Spleen (tissue), 11 donors: ENCODE measurements at regions not wholly inside any gene's neighbourhood (a gene's known extent, or its start where the extent isn't known, plus 50 kb on each side); places are given as distances from the start of the nearest gene placed in this dataset.

Experiments
- DNase-seq: peaks from one replicate; pipeline ENCODE4 v3.0.0-alpha.2; 2020
- H3K27ac ChIP-seq, 8 donors: fragments of 200-600 bp; sonication (generic) in 7 of 8; 1 replicate in 4 of 8; 2 replicates in 4 of 8; pipeline versions ENCODE4 v1.5.0 to v1.8.0; 2016 to 2021; ENCODE audit warnings: inconsistent platforms in 4 of 8, mild to moderate bottlenecking in 4 of 8, moderate library complexity in 1 of 8
- H3K27me3 ChIP-seq, 7 donors: fragments of 200-600 bp; sonication (generic) in 6 of 7; replicated peaks in 1 of 7; 1 replicate in 4 of 7; 2 replicates in 3 of 7; pipeline versions ENCODE4 v1.5.0 to v1.8.0; 2016 to 2021; ENCODE audit warnings: inconsistent platforms in 3 of 7, mild to moderate bottlenecking in 1 of 7
- H3K36me3 ChIP-seq, 6 donors: fragments of 200-600 bp; sonication (generic) in 5 of 6; 1 replicate in 4 of 6; 2 replicates in 2 of 6; pipeline versions ENCODE4 v1.5.0 to v1.8.0; 2016 to 2021; ENCODE audit warnings: inconsistent platforms in 2 of 6
- H3K4me1 ChIP-seq, 6 donors: fragments of 200-600 bp; sonication (generic) in 5 of 6; 1 replicate in 3 of 6; 2 replicates in 3 of 6; pipeline versions ENCODE4 v1.5.0 to v1.8.0; 2016 to 2021; ENCODE audit warnings: inconsistent platforms in 3 of 6
- H3K4me3 ChIP-seq, 8 donors: fragments of 200-600 bp; sonication (generic) in 7 of 8; 1 replicate in 4 of 8; 2 replicates in 4 of 8; pipeline versions ENCODE4 v1.5.0 to v1.8.0; 2016 to 2021; ENCODE audit warnings: inconsistent platforms in 4 of 8, mild to moderate bottlenecking in 4 of 8, moderate library complexity in 2 of 8
- H3K9me3 ChIP-seq, 8 donors: fragments of 200-600 bp; sonication (generic) in 7 of 8; 1 replicate in 4 of 8; 2 replicates in 4 of 8; pipeline versions ENCODE4 v1.5.0 to v1.8.0; 2016 to 2021; ENCODE audit warnings: inconsistent platforms in 4 of 8
- POLR2A ChIP-seq, 3 donors: fragments of 450-650 bp; IDR thresholded peaks; one replicate each; pipeline ENCODE4 v1.5.1; 2017; ENCODE audit warnings: antibody characterized with exemption in 3 of 3, mild to moderate bottlenecking in 1 of 3
- POLR2AphosphoS5 ChIP-seq, 3 donors: sonication (generic); formaldehyde crosslinking; IDR thresholded peaks; one replicate each; pipeline ENCODE4 v1.5.1; 2017; ENCODE audit warnings: antibody characterized with exemption in 3 of 3
- WGBS, 5 donors: extraction: QIAGEN DNeasy Blood & Tissue Kit in 3 of 5; methylation state at CpG; one replicate each; pipeline versions ENCODE4 v1.1.5 to v1.1.7; 2013 to 2018; 5-methylcytosine and 5-hydroxymethylcytosine counted together
- intact Hi-C: fragments of 100-400 bp; cut with DNase I; formaldehyde crosslinking; loops from one replicate; pipeline ENCODE4 v1.15.0; 2023; ENCODE audit warnings: low total_unique reads
- TF ChIP-seq, protein P1 (sequence below), 11 experiments: fragments of 200-600 bp in 7 of 11; fragments of 450-650 bp in 4 of 11; sonication (generic) in 4 of 11; IDR thresholded peaks in 8 of 11; conservative IDR thresholded peaks in 3 of 11; 1 replicate in 7 of 11; 2 replicates in 4 of 11; pipeline versions ENCODE4 v1.4.0 to v1.8.0; 2016 to 2021; ENCODE audit warnings: antibody characterized with exemption in 11 of 11, inconsistent platforms in 4 of 11, mild to moderate bottlenecking in 1 of 11
- donor health status: healthy with polysubstance abuse.
- donor health status: DM: no; HTN: no; CAD: no; lungs with moderate emphysema.
- donor health status: DM: no; HTN: no; CAD: no.
- donor health status: Bipolar disorder and iron deficiency.
- donor health status: healthy.
- donor health status: DM: no; HTN: no; CAD: no.
- donor health status: DM: yes; HTN: yes; CAD: no.

DNA sequence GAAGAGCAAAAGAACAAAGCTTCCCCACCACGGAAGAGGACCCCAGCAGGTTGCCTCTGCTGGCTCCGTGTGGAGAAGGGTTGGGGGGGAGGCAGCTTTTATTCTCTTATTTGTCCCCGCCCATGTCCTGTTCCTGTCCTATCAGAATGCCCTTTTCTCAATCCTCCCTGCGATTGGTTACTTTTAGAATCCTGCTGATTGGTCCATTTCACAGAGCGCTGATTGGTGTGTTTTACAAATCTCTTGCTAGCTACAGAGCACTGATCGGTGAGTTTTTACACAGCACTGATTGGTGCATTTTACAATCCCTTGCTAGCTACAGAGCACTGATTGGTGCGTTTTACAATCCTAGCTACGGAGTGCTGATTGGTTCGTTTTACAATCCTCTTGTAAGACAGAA is 100.6 kb upstream of the KLF13 start:
- no peak for DNase-seq
- Histone ChIP-seq H3K27me3 (no peaks in the 10 kb centered on the region), H3K4me3 (no peak overlapping the region), H3K4me1 (peaks cover 0 to 95% (median 60%) of the 10 kb centered on the region in 6 donors), H3K9me3 (no peaks in the 10 kb centered on the region), H3K36me3 (peaks cover 0 to 6% (median 0%) of the 10 kb centered on the region in 6 donors), H3K27ac (no peak overlapping the region)
- WGBS, 5 donors, result 90 to 97% (median 96%) methylated on average over 9 of the region's 9 CpGs
- TF ChIP-seq POLR2AphosphoS5 (IDR thresholded peaks at IDR 0.05) (no peak), POLR2A (IDR thresholded peaks at IDR 0.05) (no peak)
- TF ChIP-seq, protein P1, sequence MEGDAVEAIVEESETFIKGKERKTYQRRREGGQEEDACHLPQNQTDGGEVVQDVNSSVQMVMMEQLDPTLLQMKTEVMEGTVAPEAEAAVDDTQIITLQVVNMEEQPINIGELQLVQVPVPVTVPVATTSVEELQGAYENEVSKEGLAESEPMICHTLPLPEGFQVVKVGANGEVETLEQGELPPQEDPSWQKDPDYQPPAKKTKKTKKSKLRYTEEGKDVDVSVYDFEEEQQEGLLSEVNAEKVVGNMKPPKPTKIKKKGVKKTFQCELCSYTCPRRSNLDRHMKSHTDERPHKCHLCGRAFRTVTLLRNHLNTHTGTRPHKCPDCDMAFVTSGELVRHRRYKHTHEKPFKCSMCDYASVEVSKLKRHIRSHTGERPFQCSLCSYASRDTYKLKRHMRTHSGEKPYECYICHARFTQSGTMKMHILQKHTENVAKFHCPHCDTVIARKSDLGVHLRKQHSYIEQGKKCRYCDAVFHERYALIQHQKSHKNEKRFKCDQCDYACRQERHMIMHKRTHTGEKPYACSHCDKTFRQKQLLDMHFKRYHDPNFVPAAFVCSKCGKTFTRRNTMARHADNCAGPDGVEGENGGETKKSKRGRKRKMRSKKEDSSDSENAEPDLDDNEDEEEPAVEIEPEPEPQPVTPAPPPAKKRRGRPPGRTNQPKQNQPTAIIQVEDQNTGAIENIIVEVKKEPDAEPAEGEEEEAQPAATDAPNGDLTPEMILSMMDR (IDR thresholded peaks at IDR 0.05 in 8 of 11, conservative IDR thresholded peaks at IDR 0.05 in 3 of 11), result no peak
- intact Hi-C loops, result no loop called here

DNA sequence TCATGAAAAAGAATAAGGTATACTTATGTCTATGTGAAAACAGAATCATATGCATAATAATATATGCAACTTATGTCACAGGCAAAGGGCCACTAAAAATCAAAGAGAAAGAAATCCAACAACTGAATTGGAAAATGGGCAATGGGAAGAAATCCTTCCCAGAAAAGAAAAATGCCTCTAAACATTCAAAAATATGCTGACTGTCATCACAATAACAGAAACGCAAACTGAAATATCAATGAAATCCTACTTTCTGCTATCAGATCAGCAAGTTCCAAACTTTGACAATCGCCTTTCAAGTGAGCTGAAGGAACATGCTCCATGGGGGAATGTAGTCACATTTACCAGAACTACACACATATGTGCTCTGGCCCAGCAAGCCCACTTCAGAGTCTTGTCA is 99.4 kb upstream of the KLF13 start:
- Histone ChIP-seq H3K9me3 (no peaks in the 10 kb centered on the region), H3K4me1 (peaks cover 0 to 88% (median 59%) of the 10 kb centered on the region in 6 donors), H3K36me3 (peaks cover 0 to 3% (median 0%) of the 10 kb centered on the region in 6 donors), H3K27me3 (no peaks in the 10 kb centered on the region), H3K27ac (peak overlapping the region in 3 of 8 donors; percentile 67 to 76 (median 71)), H3K4me3 (peak overlapping the region in 3 of 8 donors; percentile 7 to 63 (median 37))
- intact Hi-C loops, result no loop called here
- WGBS, 5 donors, result 86 to 94% (median 90%) methylated on average over 2 of the region's 2 CpGs
- DNase-seq, result no peak
- no peak for TF ChIP-seq POLR2A (IDR thresholded peaks at IDR 0.05)
- TF ChIP-seq, protein P1 (IDR thresholded peaks at IDR 0.05 in 8 of 11, conservative IDR thresholded peaks at IDR 0.05 in 3 of 11), result no peak
- TF ChIP-seq POLR2AphosphoS5 (IDR thresholded peaks at IDR 0.05), result no peak

DNA sequence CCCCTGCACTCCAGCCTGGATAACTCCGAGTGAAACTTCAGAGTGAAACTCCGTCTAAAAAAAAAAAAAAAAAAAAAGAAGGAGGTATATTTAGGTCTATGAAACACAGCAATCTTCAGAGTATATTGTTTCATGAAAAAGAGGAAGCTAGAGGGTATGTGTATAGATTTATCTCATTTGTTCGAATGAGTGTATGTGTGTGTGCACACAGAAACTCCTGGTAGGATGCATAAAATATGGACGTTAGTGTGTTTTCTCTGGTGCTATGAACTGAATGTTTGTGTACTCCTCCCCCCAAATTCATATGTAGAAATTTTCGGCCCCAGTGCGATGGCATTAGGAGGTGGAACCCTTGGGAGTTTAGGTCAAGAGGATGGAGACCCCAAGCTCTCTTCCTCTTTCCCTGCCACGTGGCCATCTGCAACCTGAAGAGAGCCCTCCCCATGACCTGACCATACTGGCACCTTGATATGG is 98.6 kb upstream of the KLF13 start:
- Histone ChIP-seq H3K4me3 (peak overlapping the region in 5 of 8 donors; percentile 20 to 63 (median 35)), H3K4me1 (peaks cover 0 to 80% (median 52%) of the 10 kb centered on the region in 6 donors), H3K9me3 (no peaks in the 10 kb centered on the region), H3K27me3 (no peaks in the 10 kb centered on the region), H3K36me3 (no peaks in the 10 kb centered on the region), H3K27ac (peak overlapping the region in 5 of 8 donors; percentile 26 to 76 (median 67))
- TF ChIP-seq POLR2AphosphoS5 (IDR thresholded peaks at IDR 0.05), result no peak
- TF ChIP-seq, protein P1 (IDR thresholded peaks at IDR 0.05 in 8 of 11, conservative IDR thresholded peaks at IDR 0.05 in 3 of 11), result no peak
- no peak for TF ChIP-seq POLR2A (IDR thresholded peaks at IDR 0.05)
- WGBS, 5 donors, result 25 to 48% (median 38%) methylated on average over 7 of the region's 7 CpGs
- intact Hi-C loops, result no loop called here
- DNase-seq, result no peak

DNA sequence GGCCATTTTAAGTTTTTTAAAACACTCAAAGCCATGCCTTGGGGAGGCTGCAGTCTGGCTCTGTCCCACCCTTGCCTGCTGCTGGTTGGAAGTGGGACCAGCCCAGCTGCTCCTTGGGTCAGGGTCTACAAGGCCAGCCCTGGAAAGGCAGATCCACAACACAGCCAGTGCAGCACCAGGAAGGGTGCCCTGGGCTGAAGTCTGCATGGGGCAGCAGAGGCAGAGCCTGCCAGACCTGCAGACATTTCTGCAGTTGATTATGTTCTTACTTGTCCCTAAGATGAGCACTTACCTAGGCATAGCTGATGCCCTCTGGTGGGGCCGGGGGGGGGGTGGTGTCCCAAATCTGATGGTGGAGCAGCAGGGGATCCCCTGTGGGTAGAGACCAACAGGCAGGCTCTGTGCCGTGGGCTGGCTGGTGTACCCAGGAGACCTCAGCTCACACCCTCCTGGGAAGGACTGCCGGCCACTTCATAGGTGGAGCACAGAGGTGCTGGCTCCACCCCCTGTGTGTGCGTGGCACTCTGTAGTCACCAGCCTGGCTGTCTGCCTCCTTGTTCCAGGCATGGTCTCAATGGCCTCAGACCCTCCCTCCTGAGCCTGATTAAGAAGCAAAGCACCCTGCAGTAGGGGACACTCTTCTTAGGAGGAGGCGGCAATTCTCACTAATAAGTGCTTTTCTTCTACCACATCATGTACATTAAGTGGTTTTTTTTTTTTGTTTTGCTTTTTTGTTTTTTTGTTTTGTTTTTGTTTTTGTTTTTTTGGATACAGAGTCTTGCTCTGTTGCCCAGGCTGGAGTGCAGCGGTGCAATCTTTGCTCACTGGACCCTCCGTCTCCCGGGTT is 97.4 kb upstream of the KLF13 start:
- WGBS, 5 donors, result 68 to 78% (median 74%) methylated on average over 5 to 8 of the region's 8 CpGs
- TF ChIP-seq POLR2AphosphoS5 (IDR thresholded peaks at IDR 0.05), result peak; percentile 65 to 89 (median 69)
- TF ChIP-seq, protein P1 (IDR thresholded peaks at IDR 0.05 in 8 of 11, conservative IDR thresholded peaks at IDR 0.05 in 3 of 11), result no peak
- TF ChIP-seq POLR2A (IDR thresholded peaks at IDR 0.05), result peak in 1 of 3 donors; percentile 37

More for the DNA sequence above, 97.4 kb upstream of the KLF13 start:
- DNase-seq, result peak; percentile 87
- intact Hi-C loops, result no loop called here
- peak overlapping the region in 5 of 8 donors; percentile 7 to 76 (median 67) for H3K27ac ChIP-seq
- H3K4me3 ChIP-seq, result peak overlapping the region in 7 of 8 donors; percentile 10 to 63 (median 30)
- H3K27me3 ChIP-seq, result no peaks in the 10 kb centered on the region
- no peaks in the 10 kb centered on the region for H3K9me3 ChIP-seq
- H3K4me1 ChIP-seq, result peaks cover 0 to 68% (median 40%) of the 10 kb centered on the region in 6 donors
- H3K36me3 ChIP-seq, result no peaks in the 10 kb centered on the region
